IPS-NIHi11 (cell line): ENCODE measurements at regions not wholly inside any gene's neighbourhood (a gene's known extent, or its start where the extent isn't known, plus 50 kb on each side); places are given as distances from the start of the nearest gene placed in this dataset.
"Not testable (repeated sequence)": the region's sequence is repeated elsewhere in the genome, so short reads cannot be mapped to it uniquely, and the experiment has no call there.

Experiments
- DNase-seq: peaks from one replicate; pipeline ENCODE4 v3.0.0; 2012; ENCODE audit warnings: mixed read lengths, low spot score

- no peak for DNase-seq
These were observed 167.6 kb upstream of the MAFB start for GRCh38 chr20:40856653-40857052.

GRCh38 chr20:40860487-40860902 is 168.1 kb upstream of the TOP1 start:
- DNase-seq: no peak

- DNase-seq: no peak
These were observed 167.1 kb upstream of the TOP1 start for GRCh38 chr20:40861427-40862008.

GRCh38 chr20:40863355-40863919 is 165.2 kb upstream of the TOP1 start:
- no peak for DNase-seq

GRCh38 chr20:40864470-40864869 is 164.2 kb upstream of the TOP1 start:
- DNase-seq: no peak

GRCh38 chr20:40865095-40865494 is 163.5 kb upstream of the TOP1 start:
- DNase-seq: no peak

GRCh38 chr20:40866056-40866455 is 162.6 kb upstream of the TOP1 start:
- DNase-seq: no peak

- DNase-seq: no peak
These were observed 159.9 kb upstream of the TOP1 start for GRCh38 chr20:40868551-40869217.

- no peak for DNase-seq
These were observed 159.1 kb upstream of the TOP1 start for GRCh38 chr20:40869218-40870147.

- no peak for DNase-seq
These were observed 153.2 kb upstream of the TOP1 start for GRCh38 chr20:40875116-40876085.

GRCh38 chr20:40878099-40878498 is 150.5 kb upstream of the TOP1 start:
- not testable (repeated sequence) for DNase-seq

- no peak for DNase-seq
These were observed 148.4 kb upstream of the TOP1 start for GRCh38 chr20:40880063-40880728.

GRCh38 chr20:40880729-40881109 is 147.9 kb upstream of the TOP1 start:
- DNase-seq: no peak

- no peak for DNase-seq
These were observed 146.5 kb upstream of the TOP1 start for GRCh38 chr20:40882152-40882551.

GRCh38 chr20:40883097-40883496 is 145.5 kb upstream of the TOP1 start:
- DNase-seq: no peak

- no peak for DNase-seq
These were observed 141.5 kb upstream of the TOP1 start for GRCh38 chr20:40887105-40887504.

GRCh38 chr20:40889266-40889665 is 139.4 kb upstream of the TOP1 start:
- DNase-seq: not testable (repeated sequence)

GRCh38 chr20:40890181-40890580 is 138.4 kb upstream of the TOP1 start:
- no peak for DNase-seq

- no peak for DNase-seq
These were observed 138.0 kb upstream of the TOP1 start for GRCh38 chr20:40890635-40891034.

GRCh38 chr20:40891351-40891750 is 137.3 kb upstream of the TOP1 start:
- DNase-seq: no peak

GRCh38 chr20:40892642-40893041 is 136.0 kb upstream of the TOP1 start:
- DNase-seq: no peak
